ENCODE measurements at regions not wholly inside any gene's neighbourhood (a gene's known extent, or its start where the extent isn't known, plus 50 kb on each side); places are given as distances from the start of the nearest gene placed in this dataset.

DNA sequence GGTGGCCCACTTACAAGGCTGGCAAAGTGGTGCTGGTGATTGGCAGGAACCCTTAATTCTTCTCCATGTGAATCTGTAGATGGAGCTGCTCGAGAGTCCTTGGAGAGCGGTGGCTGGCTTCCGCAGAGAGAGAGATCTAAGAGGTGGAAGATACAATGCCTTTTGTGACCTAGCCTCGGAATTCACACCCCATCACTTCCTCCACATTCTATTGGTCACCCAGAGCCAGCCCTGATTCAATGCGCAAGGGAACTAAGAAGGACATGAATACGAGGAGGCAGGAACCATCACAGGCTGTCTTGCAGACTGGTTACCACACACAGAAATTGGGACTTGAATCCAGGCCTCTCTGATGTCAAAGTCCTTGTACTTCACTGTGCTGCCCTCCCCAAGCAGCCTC is 128.9 kb upstream of the PROKR2 start:
- no peak for DNase-seq (ENCODE audit: low read depth, low spot score)
- TF ChIP-seq, protein P1, sequence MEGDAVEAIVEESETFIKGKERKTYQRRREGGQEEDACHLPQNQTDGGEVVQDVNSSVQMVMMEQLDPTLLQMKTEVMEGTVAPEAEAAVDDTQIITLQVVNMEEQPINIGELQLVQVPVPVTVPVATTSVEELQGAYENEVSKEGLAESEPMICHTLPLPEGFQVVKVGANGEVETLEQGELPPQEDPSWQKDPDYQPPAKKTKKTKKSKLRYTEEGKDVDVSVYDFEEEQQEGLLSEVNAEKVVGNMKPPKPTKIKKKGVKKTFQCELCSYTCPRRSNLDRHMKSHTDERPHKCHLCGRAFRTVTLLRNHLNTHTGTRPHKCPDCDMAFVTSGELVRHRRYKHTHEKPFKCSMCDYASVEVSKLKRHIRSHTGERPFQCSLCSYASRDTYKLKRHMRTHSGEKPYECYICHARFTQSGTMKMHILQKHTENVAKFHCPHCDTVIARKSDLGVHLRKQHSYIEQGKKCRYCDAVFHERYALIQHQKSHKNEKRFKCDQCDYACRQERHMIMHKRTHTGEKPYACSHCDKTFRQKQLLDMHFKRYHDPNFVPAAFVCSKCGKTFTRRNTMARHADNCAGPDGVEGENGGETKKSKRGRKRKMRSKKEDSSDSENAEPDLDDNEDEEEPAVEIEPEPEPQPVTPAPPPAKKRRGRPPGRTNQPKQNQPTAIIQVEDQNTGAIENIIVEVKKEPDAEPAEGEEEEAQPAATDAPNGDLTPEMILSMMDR (IDR thresholded peaks at IDR 0.05; ENCODE audit: low read depth, low read length): no peak
- in situ Hi-C loops (cut with HindIII; ENCODE audit: low sequenced_read_pairs): no loop called here
- no peak overlapping the region for H3K4me3 ChIP-seq (ENCODE audit: low read depth, low read length)

DNA sequence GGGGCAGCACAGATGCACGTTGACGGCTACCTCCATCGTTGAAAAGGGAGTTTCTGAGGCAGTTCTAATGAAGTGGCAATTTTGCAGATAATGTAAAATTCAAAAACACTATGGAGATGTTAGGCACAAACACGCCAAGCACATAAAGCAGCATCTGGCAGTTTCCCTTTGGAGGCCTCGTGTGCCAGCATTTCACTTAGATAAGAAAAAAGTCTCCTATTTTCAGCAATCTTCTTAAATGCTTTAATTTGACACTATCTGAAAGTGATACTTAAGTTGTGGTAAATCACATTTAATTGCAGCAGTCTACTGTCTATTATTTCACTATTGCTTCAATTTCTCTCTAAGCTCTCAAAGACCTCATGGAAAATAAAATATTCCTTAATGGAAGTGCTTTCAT is 125.3 kb upstream of the PROKR2 start:
- no peak for DNase-seq (ENCODE audit: low read depth, low spot score)
- H3K4me3 ChIP-seq (ENCODE audit: low read depth, low read length): no peak overlapping the region
- in situ Hi-C loops (cut with HindIII; ENCODE audit: low sequenced_read_pairs): no loop called here
- TF ChIP-seq, protein P1 (IDR thresholded peaks at IDR 0.05; ENCODE audit: low read depth, low read length): no peak

DNA sequence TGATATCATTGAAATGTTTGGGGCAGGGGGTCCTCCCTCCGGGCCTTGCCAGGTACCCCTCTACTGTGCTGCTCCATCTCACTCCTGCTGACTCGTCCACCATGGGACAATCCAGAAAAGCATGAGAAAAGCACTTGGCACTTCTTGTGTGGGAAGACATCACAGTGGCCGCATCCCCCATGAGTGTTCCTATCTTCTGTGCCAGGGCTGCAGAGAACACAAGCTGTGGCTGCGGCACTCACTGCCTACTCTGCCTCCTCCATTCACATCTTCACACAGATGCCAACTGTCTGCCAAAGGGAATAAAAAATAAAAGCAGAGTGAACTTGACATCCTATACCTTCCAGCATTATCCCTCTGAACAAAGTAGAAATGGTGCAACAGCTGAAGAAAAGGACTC is 117.4 kb upstream of the PROKR2 start:
- in situ Hi-C loops (cut with HindIII; ENCODE audit: low sequenced_read_pairs): no loop called here
- no peak overlapping the region for H3K4me3 ChIP-seq (ENCODE audit: low read depth, low read length)

DNA sequence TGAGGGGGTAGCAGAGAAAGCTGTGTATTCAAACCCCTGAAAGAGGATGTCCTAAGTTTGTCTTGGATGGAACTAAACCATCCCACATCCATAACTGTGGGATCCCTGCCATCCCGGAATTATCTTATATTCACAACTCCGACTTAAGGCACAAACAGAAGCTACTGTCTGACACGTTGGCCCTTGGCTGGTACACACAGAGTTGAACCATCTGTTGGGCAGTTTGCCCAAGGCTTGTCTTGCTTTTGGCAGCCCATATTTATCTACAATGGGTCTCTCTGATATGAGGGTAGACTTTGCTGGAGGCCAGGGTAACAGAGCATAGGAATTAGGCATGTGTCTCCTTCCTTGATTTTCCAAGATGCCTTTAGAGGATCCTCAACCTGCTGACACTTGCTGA is 116.6 kb upstream of the PROKR2 start:
- in situ Hi-C loops (cut with HindIII; ENCODE audit: low sequenced_read_pairs): no loop called here
- no peak for DNase-seq (ENCODE audit: low read depth, low spot score)
- no peak overlapping the region for H3K4me3 ChIP-seq (ENCODE audit: low read depth, low read length)
- TF ChIP-seq, protein P1 (IDR thresholded peaks at IDR 0.05; ENCODE audit: low read depth, low read length): no peak

More for the DNA sequence above, 117.4 kb upstream of the PROKR2 start:
- DNase-seq (ENCODE audit: low read depth, low spot score): no peak
- TF ChIP-seq, protein P1 (IDR thresholded peaks at IDR 0.05; ENCODE audit: low read depth, low read length): no peak

DNA sequence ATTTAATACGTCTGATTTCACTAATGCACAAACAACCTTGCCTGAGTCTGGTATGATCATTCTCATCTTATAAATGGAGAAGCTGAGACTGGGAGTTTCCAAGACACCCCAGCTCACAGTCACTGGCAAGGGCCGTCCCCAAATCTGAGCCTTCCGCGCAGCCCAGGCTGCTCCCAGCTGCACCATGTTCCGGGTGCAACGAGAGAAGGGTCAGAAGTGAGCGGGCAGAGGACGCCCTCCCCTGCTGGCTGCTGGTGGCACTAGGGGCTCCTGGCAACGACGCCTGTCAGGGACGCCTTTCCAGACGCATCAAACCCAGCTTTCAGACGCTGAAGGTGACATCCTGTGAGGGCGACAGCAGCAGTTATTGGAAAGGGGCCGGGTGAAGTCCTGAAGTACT is 115.3 kb upstream of the PROKR2 start:
- in situ Hi-C loops (cut with HindIII; ENCODE audit: low sequenced_read_pairs): no loop called here

DNA sequence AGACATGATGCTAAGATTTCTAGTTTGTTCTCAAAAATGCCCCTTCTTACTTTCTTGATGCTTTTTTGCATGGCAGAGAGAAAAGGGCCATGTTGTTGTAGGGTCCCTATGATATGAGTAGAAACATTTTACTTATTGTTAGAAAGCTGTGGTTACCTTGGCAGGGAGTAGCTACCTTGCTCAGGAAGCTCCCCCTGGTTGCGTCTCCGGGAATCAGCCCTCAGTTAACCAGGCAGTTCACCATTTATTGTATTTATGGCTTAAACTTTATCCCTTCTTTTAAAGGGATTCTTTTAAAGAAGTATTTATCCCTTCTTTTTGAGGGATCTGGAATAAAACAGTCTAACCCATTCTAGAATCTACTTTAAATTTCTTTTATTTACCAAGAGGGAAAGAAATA is 113.9 kb upstream of the PROKR2 start:
- TF ChIP-seq, protein P1 (IDR thresholded peaks at IDR 0.05; ENCODE audit: low read depth, low read length): no peak
- in situ Hi-C loops (cut with HindIII; ENCODE audit: low sequenced_read_pairs): no loop called here
- DNase-seq (ENCODE audit: low read depth, low spot score): no peak

More for the DNA sequence above, 115.3 kb upstream of the PROKR2 start:
- DNase-seq (ENCODE audit: low read depth, low spot score): no peak
- no peak overlapping the region for H3K4me3 ChIP-seq (ENCODE audit: low read depth, low read length)
- TF ChIP-seq, protein P1 (IDR thresholded peaks at IDR 0.05; ENCODE audit: low read depth, low read length): no peak

DNA sequence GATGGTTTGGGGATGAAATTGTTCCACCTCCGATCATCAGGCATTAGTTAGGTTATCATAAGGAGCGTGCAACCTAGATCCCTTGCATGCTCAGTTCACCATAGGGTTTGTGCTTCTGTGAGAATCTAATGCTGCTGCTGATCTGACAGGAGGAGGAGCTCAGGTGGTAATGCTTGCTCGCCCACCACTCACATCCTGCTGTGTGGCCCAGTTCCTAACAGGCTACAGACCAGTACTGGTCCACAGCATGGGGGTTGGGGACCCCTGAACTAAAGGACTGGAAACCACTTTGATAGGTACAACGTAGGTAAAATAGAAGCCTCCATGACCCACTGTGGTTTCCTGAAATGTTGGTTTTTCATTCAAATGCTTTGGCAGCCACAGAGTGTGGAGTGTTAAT is 109.3 kb upstream of the PROKR2 start:
- in situ Hi-C loops (cut with HindIII; ENCODE audit: low sequenced_read_pairs): no loop called here
- TF ChIP-seq, protein P1 (IDR thresholded peaks at IDR 0.05; ENCODE audit: low read depth, low read length): no peak
- no peak for DNase-seq (ENCODE audit: low read depth, low spot score)
- no peak overlapping the region for H3K4me3 ChIP-seq (ENCODE audit: low read depth, low read length)

More for the DNA sequence above, 113.9 kb upstream of the PROKR2 start:
- H3K4me3 ChIP-seq (ENCODE audit: low read depth, low read length): no peak overlapping the region
